A549 (cell line): ENCODE measurements at regions not wholly inside any gene's neighbourhood (a gene's known extent, or its start where the extent isn't known, plus 50 kb on each side); places are given as distances from the start of the nearest gene placed in this dataset.
"Not testable (repeated sequence)": the region's sequence is repeated elsewhere in the genome, so short reads cannot be mapped to it uniquely, and the experiment has no call there.

Source experiments
- ATAC-seq, 2 experiments: fragments of 200-7000 bp in 1 of 2; fragments of >200 bp in 1 of 2; cut with Nextera tagmentation in 1 of 2; cut with Tn5 transposase in 1 of 2; 3 replicates each; pipeline versions ENCODE4 v1.8.0 to v1.9.1; 2018 to 2020; ENCODE audit warnings: mild to moderate bottlenecking in 1 of 2, moderate library complexity in 1 of 2
- CTCF ChIA-PET: fragments of 300-600 bp; sonication (Branson Sonifier 250); formaldehyde crosslinking; extraction: SDS; loops from one replicate; lab custom pipeline; 2021; ENCODE audit warnings: antibody characterized with exemption, inconsistent platforms; lab: Yijun Ruan, JAX
- POLR2A ChIA-PET: fragments of 350-600 bp; formaldehyde crosslinking; extraction: SDS; loops from one replicate; lab custom pipeline; 2021; ENCODE audit warnings: antibody characterized with exemption, inconsistent platforms; lab: Yijun Ruan, JAX
- DNase-seq, 2 experiments: peaks; one replicate each; pipeline versions ENCODE4 v3.0.0 to v3.0.0-alpha.2; 2011 to 2016; ENCODE audit warnings: low read depth in 1 of 2, low spot score in 1 of 2
- FAIRE-seq: peaks from 2 replicates; lab custom pipeline; 2011; peaks lifted over from hg19 to GRCh38; lab: Jason Lieb, UNC
- H3K27ac ChIP-seq, 2 experiments: fragments of >200 bp; sonication (Bioruptor Twin); formaldehyde crosslinking; 3 replicates each; pipeline ENCODE4 v1.5.1; 2016 to 2017
- H3K4me1 ChIP-seq: fragments of >200 bp; sonication (Bioruptor Twin); formaldehyde crosslinking; 3 replicates; pipeline ENCODE4 v1.6.1; 2016
- H3K4me2 ChIP-seq: fragments of >200 bp; sonication (Bioruptor Twin); formaldehyde crosslinking; 3 replicates; pipeline ENCODE4 v1.6.1; 2016
- H3K4me3 ChIP-seq: fragments of >200 bp; sonication (Bioruptor Twin); formaldehyde crosslinking; 3 replicates; pipeline ENCODE4 v1.5.1; 2016
- H3K9me3 ChIP-seq: fragments of >200 bp; sonication (Bioruptor Twin); formaldehyde crosslinking; 3 replicates; pipeline ENCODE4 v1.6.1; 2016
- BHLHE40 ChIP-seq: IDR thresholded peaks from 2 replicates; pipeline ENCODE4 v1.6.1; 2012; ENCODE audit warnings: low read depth, low read length, inconsistent platforms
- CBX2 ChIP-seq: fragments of 200-600 bp; sonication (generic); IDR thresholded peaks from 2 replicates; pipeline ENCODE4 v1.6.1; 2016; ENCODE audit warnings: low read depth, mild to moderate bottlenecking, borderline replicate concordance
- CEBPB ChIP-seq, 2 experiments: fragments of >200 bp in 1 of 2; sonication (Bioruptor Twin) in 1 of 2; formaldehyde crosslinking in 1 of 2; IDR thresholded peaks; 2 replicates each; pipeline ENCODE4 v1.6.1; 2012 to 2016
- CHD2 ChIP-seq: fragments of 150-350 bp; IDR thresholded peaks from 2 replicates; pipeline ENCODE4 v1.6.1; 2014; ENCODE audit warnings: low read length; ENCODE audit not compliant: partially characterized antibody
- EHMT2 ChIP-seq: fragments of 200-600 bp; sonication (generic); IDR thresholded peaks from 2 replicates; pipeline ENCODE4 v1.6.1; 2016; ENCODE audit warnings: antibody characterized with exemption, low read depth, mild to moderate bottlenecking, moderate library complexity
- FOXS1 ChIP-seq: fragments of 250-450 bp; sonication (Bioruptor Pico); IDR thresholded peaks from 2 replicates; pipeline ENCODE4 v1.5.0; 2020; ENCODE audit warnings: mild to moderate bottlenecking, moderate library complexity
- GATA3 ChIP-seq: IDR thresholded peaks from 2 replicates; pipeline ENCODE4 v1.6.1; 2012; ENCODE audit warnings: borderline replicate concordance
- HDAC2 ChIP-seq: fragments of 200-600 bp; sonication (generic); IDR thresholded peaks from 2 replicates; pipeline ENCODE4 v1.6.1; 2016
- HEYL ChIP-seq: fragments of 250-450 bp; sonication (Bioruptor Pico); IDR thresholded peaks from 2 replicates; pipeline ENCODE4 v1.8.0; 2021; ENCODE audit warnings: mild to moderate bottlenecking, moderate library complexity
- HOXA7 ChIP-seq: fragments of 250-450 bp; sonication (Bioruptor Pico); IDR thresholded peaks from 2 replicates; pipeline ENCODE4 v1.5.0; 2020; ENCODE audit warnings: mild to moderate bottlenecking, moderate library complexity
- HOXB13 ChIP-seq: fragments of 250-450 bp; sonication (Bioruptor Pico); IDR thresholded peaks from 2 replicates; pipeline ENCODE4 v1.5.0; 2020; ENCODE audit warnings: low read depth, mild to moderate bottlenecking, moderate library complexity
- JUN ChIP-seq, 2 experiments: fragments of >200 bp; sonication (Bioruptor Twin); formaldehyde crosslinking; IDR thresholded peaks; 2 replicates in 1 of 2; 3 replicates in 1 of 2; pipeline ENCODE4 v1.6.1; 2016 to 2017
- JUNB ChIP-seq: fragments of >200 bp; sonication (Bioruptor Twin); formaldehyde crosslinking; IDR thresholded peaks from 2 replicates; pipeline ENCODE4 v1.6.1; 2016
- KDM1A ChIP-seq: fragments of 200-600 bp; sonication (generic); IDR thresholded peaks from 2 replicates; pipeline ENCODE4 v1.6.1; 2016; ENCODE audit warnings: low read depth, mild to moderate bottlenecking
- KDM5A ChIP-seq: fragments of 200-600 bp; sonication (generic); IDR thresholded peaks from 2 replicates; pipeline ENCODE4 v1.6.1; 2016; ENCODE audit warnings: antibody characterized with exemption, mild to moderate bottlenecking
- MAZ ChIP-seq: fragments of 150-350 bp; IDR thresholded peaks from 2 replicates; pipeline ENCODE4 v1.6.1; 2014; ENCODE audit warnings: antibody characterized with exemption, low read depth, low read length, borderline replicate concordance
- MYC ChIP-seq: IDR thresholded peaks from 2 replicates; pipeline ENCODE4 v1.6.1; 2012; ENCODE audit warnings: mild to moderate bottlenecking, inconsistent platforms, low read length, improper control_type of control experiment, borderline replicate concordance
- NR3C1 ChIP-seq: fragments of >200 bp; sonication (Bioruptor Twin); formaldehyde crosslinking; IDR thresholded peaks from 3 replicates; pipeline ENCODE4 v1.6.1; 2017
- RAD21 ChIP-seq, 2 experiments: fragments of >200 bp in 1 of 2; sonication (Bioruptor Twin) in 1 of 2; formaldehyde crosslinking in 1 of 2; IDR thresholded peaks in 1 of 2; conservative IDR thresholded peaks in 1 of 2; 2 replicates in 1 of 2; 3 replicates in 1 of 2; pipeline ENCODE4 v1.6.1; 2012 to 2018; ENCODE audit warnings: inconsistent platforms in 1 of 2
- RNF2 ChIP-seq: fragments of 200-600 bp; sonication (generic); IDR thresholded peaks from 2 replicates; pipeline ENCODE4 v1.6.1; 2016; ENCODE audit warnings: low read depth, mild to moderate bottlenecking, antibody characterized with exemption, moderate library complexity, borderline replicate concordance
- TP53 ChIP-seq: fragments of 250-450 bp; sonication (Bioruptor Pico); IDR thresholded peaks from 2 replicates; pipeline ENCODE4 v1.5.0; 2021; ENCODE audit warnings: mild to moderate bottlenecking, moderate library complexity
- ZFP36 ChIP-seq: fragments of 450-650 bp; IDR thresholded peaks from 2 replicates; pipeline ENCODE4 v1.6.1; 2014; ENCODE audit warnings: borderline replicate concordance; ENCODE audit not compliant: partially characterized antibody
- WGBS: methylation state at CpG from one replicate; pipeline ENCODE4 v1.1.6; 2017; ENCODE audit errors: missing lambda C conversion rate; 5-methylcytosine and 5-hydroxymethylcytosine counted together
- TF ChIP-seq, protein P1 (sequence below): fragments of >200 bp; sonication (Bioruptor Twin); formaldehyde crosslinking; IDR thresholded peaks from 3 replicates; pipeline ENCODE4 v1.5.1; 2016
- TF ChIP-seq, protein P2 (sequence below): fragments of >200 bp; sonication (Bioruptor Twin); formaldehyde crosslinking; IDR thresholded peaks from 3 replicates; pipeline ENCODE4 v1.6.1; 2016
- TF ChIP-seq, protein P3 (sequence below): fragments of >200 bp; sonication (Bioruptor Twin); formaldehyde crosslinking; IDR thresholded peaks from 2 replicates; pipeline ENCODE4 v1.6.1; 2016
- TF ChIP-seq, protein P4 (sequence below): fragments of 150-350 bp; IDR thresholded peaks from 2 replicates; pipeline ENCODE4 v1.6.1; 2014; ENCODE audit warnings: low read depth, mild to moderate bottlenecking, low read length

DNA sequence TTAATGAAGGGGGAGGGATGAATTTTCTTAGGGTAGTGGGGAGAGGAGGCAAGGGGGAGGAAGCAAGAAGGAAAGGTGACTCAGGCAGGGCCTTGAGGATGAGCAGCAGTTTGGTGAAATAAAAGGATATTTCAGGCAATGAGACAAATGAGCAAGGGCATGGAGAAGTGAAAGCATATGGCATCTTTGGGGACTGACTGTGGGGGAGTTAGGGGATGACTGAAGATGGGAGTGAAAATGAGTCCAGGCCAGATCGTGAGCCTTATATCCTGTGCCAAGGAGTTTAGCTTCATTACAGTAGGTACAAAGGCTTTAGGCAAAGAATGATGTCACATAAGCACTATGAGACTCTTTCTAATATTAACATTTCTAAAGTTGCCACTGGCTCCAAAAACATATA, 51.9 kb downstream of the ILRUN start:
- ChIA-PET CTCF (interaction anchor here (0.6 kb wide), 1 partner anchor 21 kb away, joined by 5 read pairs; no protein-coding TSS in a partner anchor), POLR2A (no interaction called here)
- WGBS = 73% methylated on average over 1 of the region's 1 CpG
- no peak overlapping the region for H3K27ac ChIP-seq
- ATAC-seq (no peak), DNase-seq (no peak), FAIRE-seq (no peak)
- no peak for TF ChIP-seq TP53 (CRISPR knock-in tag)
- no peak for TF ChIP-seq EHMT2
- TF ChIP-seq CHD2 = no peak
- TF ChIP-seq BHLHE40 = no peak
- no peak for TF ChIP-seq HDAC2
- TF ChIP-seq HEYL = no peak
- TF ChIP-seq MAZ = no peak
- no peak for TF ChIP-seq JUN (IDR thresholded peaks at IDR 0.05)
- no peak for TF ChIP-seq KDM1A
- TF ChIP-seq RAD21 (conservative IDR thresholded peaks at IDR 0.05 in 1 of 2, IDR thresholded peaks at IDR 0.05 in 1 of 2) = no peak
- no peak for TF ChIP-seq FOXS1 (CRISPR knock-in tag)
- TF ChIP-seq, protein P1, sequence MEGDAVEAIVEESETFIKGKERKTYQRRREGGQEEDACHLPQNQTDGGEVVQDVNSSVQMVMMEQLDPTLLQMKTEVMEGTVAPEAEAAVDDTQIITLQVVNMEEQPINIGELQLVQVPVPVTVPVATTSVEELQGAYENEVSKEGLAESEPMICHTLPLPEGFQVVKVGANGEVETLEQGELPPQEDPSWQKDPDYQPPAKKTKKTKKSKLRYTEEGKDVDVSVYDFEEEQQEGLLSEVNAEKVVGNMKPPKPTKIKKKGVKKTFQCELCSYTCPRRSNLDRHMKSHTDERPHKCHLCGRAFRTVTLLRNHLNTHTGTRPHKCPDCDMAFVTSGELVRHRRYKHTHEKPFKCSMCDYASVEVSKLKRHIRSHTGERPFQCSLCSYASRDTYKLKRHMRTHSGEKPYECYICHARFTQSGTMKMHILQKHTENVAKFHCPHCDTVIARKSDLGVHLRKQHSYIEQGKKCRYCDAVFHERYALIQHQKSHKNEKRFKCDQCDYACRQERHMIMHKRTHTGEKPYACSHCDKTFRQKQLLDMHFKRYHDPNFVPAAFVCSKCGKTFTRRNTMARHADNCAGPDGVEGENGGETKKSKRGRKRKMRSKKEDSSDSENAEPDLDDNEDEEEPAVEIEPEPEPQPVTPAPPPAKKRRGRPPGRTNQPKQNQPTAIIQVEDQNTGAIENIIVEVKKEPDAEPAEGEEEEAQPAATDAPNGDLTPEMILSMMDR = no peak
- no peak for TF ChIP-seq CEBPB (IDR thresholded peaks at IDR 0.05)
- H3K4me3 ChIP-seq = no peak overlapping the region
- no peaks in the 10 kb centered on the region; the same call in 2 of the 3 replicates for H3K4me1 ChIP-seq
- H3K9me3 ChIP-seq = no peaks in the 10 kb centered on the region
- H3K4me2 ChIP-seq = no peak overlapping the region

DNA sequence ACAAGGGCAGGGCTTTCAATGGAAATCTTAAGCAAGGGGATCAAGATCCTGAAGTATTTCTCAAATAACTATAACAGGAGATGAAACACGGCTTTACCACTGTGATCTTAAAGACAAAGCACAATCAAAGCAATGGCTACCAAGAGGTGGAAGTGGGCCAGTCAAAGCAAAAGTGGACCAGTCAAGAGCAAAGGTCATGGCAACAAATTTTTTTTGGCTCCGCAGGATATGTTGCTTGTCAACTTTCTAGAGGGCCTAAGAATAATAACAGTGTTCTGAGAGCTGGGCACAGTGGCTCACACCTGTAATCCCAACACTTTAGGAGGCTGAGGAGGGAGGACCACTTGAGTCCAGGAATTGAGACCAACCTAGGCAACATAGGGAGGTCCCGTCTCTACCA, 54.1 kb downstream of the ILRUN start:
- Histone ChIP-seq H3K4me2 (no peak overlapping the region), H3K9me3 (no peaks in the 10 kb centered on the region), H3K4me1 (no peaks in the 10 kb centered on the region), H3K27ac (no peak overlapping the region), H3K4me3 (no peak overlapping the region)
- FAIRE-seq (no peak), ATAC-seq (no peak), DNase-seq (no peak)
- ChIA-PET CTCF (interaction anchor here (0.6 to 1.1 kb wide), 2 partner anchors 110 to 114 kb away, joined by 3 to 4 read pairs; no protein-coding TSS in a partner anchor), POLR2A (no interaction called here)
- no peak for TF ChIP-seq ZFP36
- TF ChIP-seq NR3C1 = no peak
- no peak for TF ChIP-seq CHD2
- TF ChIP-seq HOXA7 (CRISPR knock-in tag) = no peak
- TF ChIP-seq FOXS1 (CRISPR knock-in tag) = no peak
- TF ChIP-seq HOXB13 = no peak
- no peak for TF ChIP-seq CBX2
- TF ChIP-seq GATA3 = no peak
- TF ChIP-seq MAZ = no peak
- no peak for TF ChIP-seq RNF2
- TF ChIP-seq, protein P2, sequence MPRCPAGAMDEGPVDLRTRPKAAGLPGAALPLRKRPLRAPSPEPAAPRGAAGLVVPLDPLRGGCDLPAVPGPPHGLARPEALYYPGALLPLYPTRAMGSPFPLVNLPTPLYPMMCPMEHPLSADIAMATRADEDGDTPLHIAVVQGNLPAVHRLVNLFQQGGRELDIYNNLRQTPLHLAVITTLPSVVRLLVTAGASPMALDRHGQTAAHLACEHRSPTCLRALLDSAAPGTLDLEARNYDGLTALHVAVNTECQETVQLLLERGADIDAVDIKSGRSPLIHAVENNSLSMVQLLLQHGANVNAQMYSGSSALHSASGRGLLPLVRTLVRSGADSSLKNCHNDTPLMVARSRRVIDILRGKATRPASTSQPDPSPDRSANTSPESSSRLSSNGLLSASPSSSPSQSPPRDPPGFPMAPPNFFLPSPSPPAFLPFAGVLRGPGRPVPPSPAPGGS = no peak
- TF ChIP-seq, protein P3, sequence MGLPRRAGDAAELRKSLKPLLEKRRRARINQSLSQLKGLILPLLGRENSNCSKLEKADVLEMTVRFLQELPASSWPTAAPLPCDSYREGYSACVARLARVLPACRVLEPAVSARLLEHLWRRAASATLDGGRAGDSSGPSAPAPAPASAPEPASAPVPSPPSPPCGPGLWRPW = no peak
- TF ChIP-seq MYC = no peak
- no peak for TF ChIP-seq JUNB
- TF ChIP-seq, protein P4, sequence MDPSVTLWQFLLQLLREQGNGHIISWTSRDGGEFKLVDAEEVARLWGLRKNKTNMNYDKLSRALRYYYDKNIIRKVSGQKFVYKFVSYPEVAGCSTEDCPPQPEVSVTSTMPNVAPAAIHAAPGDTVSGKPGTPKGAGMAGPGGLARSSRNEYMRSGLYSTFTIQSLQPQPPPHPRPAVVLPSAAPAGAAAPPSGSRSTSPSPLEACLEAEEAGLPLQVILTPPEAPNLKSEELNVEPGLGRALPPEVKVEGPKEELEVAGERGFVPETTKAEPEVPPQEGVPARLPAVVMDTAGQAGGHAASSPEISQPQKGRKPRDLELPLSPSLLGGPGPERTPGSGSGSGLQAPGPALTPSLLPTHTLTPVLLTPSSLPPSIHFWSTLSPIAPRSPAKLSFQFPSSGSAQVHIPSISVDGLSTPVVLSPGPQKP = no peak
- TF ChIP-seq KDM5A = no peak
- 91% methylated on average over 3 of the region's 3 CpGs for WGBS

DNA sequence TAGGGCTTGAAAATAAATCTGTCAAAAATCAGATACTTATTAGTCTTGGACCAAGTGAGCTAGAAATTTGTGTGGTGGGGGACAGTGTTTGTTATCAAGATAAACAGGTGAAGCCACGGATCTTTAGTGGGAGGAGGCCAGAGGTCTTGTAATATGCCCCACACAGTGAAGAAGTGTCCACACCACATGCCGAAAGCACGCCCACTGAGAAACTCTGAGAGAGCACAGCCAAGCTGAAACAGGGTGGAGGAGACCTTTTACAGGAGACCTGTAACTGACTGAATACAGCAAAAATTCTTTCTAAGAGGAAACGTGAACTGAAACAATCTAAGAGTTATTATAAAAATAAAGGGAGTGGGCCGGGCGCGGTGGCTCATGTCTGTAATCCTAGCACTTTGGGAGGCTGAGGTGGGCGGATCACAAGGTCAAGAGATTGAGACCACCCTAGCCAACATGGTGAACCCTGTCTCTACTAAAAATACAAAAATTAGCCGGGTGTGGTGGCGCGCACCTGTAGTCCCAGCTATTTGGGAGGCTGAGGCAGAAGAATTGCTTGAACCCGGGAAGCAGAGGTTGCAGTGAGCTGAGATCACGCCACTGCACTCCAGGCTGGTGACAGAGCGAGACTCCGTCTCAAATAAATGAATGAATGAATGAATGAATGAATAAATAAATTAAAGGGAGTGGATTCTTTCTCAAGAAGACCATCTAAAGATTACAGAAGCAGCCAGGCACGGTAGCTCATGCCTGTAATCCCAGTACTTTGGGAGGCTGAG, 56.3 kb downstream of the ILRUN start:
- H3K27ac ChIP-seq, H3K9me3 ChIP-seq, POLR2A ChIA-PET, H3K4me1 ChIP-seq, H3K4me3 ChIP-seq, FAIRE-seq, H3K4me2 ChIP-seq, ATAC-seq, DNase-seq: not testable (repeated sequence)
- CTCF ChIA-PET = interaction anchor here (1.5 kb wide), 1 partner anchor 31 kb away, joined by 3 read pairs; no protein-coding TSS in a partner anchor
- WGBS = 91% methylated on average over 16 of the region's 16 CpGs
